AG04450 (cell line): ENCODE measurements at regions not wholly inside any gene's neighbourhood (a gene's known extent, or its start where the extent isn't known, plus 50 kb on each side); places are given as distances from the start of the nearest gene placed in this dataset.
"Not testable (repeated sequence)": the region's sequence is repeated elsewhere in the genome, so short reads cannot be mapped to it uniquely, and the experiment has no call there.

Source experiments
- CTCF ChIA-PET: fragments of 300-600, 350-600 bp; formaldehyde crosslinking; extraction: SDS; loops from one replicate; lab custom pipeline; 2022; ENCODE audit warnings: antibody characterized with exemption, inconsistent platforms; lab: Charles Lee
- POLR2A ChIA-PET: fragments of 350-600 bp; formaldehyde crosslinking; extraction: SDS; loops from one replicate; lab custom pipeline; 2021; ENCODE audit warnings: antibody characterized with exemption, inconsistent platforms; lab: Yijun Ruan, JAX
- DNase-seq: peaks from one replicate; pipeline ENCODE4 v3.0.0-alpha.2; 2011; ENCODE audit warnings: low read depth, low spot score
- H3K27ac ChIP-seq: one replicate; pipeline ENCODE4 v1.5.1; 2012; ENCODE audit warnings: low read depth, low read length, control low read depth
- H3K27me3 ChIP-seq: one replicate; pipeline ENCODE4 v1.6.0; 2012; ENCODE audit warnings: low read length; ENCODE audit not compliant: control insufficient read depth, insufficient read depth
- H3K4me3 ChIP-seq: 2 replicates; pipeline ENCODE4 v1.5.1; 2011; ENCODE audit warnings: mild to moderate bottlenecking, low read depth, low read length, control low read depth
- H3K9me3 ChIP-seq: 2 replicates; pipeline ENCODE4 v1.5.1; 2012; ENCODE audit warnings: low read length; ENCODE audit not compliant: control insufficient read depth, insufficient read depth
- CTCF ChIP-seq: IDR thresholded peaks from 2 replicates; pipeline ENCODE4 v1.5.1; 2011; ENCODE audit warnings: low read depth, low read length, control low read depth, inconsistent platforms

- no peaks in the 10 kb centered on the region for H3K9me3 ChIP-seq
- DNase-seq = no peak
- H3K27ac ChIP-seq = peak overlapping the region; percentile 73
- POLR2A ChIA-PET = interaction anchor here (0.7 kb wide), 1 partner anchor 20 kb away, joined by 4 read pairs; no protein-coding TSS in a partner anchor
- H3K4me3 ChIP-seq = no peak overlapping the region
- CTCF ChIA-PET = no interaction called here
- no peak for TF ChIP-seq CTCF
- H3K27me3 ChIP-seq = no peaks in the 10 kb centered on the region
Observed at GRCh38 chr16:87207965-87208364, 109.2 kb downstream of the C16orf95 start.

- CTCF ChIA-PET, H3K4me3 ChIP-seq, POLR2A ChIA-PET, DNase-seq, H3K9me3 ChIP-seq, H3K27me3 ChIP-seq, H3K27ac ChIP-seq: not testable (repeated sequence)
Observed at GRCh38 chr16:87208968-87209367, 108.2 kb downstream of the C16orf95 start.

GRCh38 chr16:87209808-87210512, 107.2 kb downstream of the C16orf95 start:
- Histone ChIP-seq H3K27ac (no peak overlapping the region), H3K4me3 (no peak overlapping the region), H3K27me3 (peaks cover 8% of the 10 kb centered on the region), H3K9me3 (peaks cover 4% of the 10 kb centered on the region; the same call in 1 of the 2 replicates)
- POLR2A ChIA-PET = no interaction called here
- CTCF ChIA-PET = no interaction called here
- TF ChIP-seq CTCF = no peak
- no peak for DNase-seq

GRCh38 chr16:87210894-87211293, 106.3 kb downstream of the C16orf95 start:
- peaks cover 8% of the 10 kb centered on the region for H3K27me3 ChIP-seq
- ChIA-PET CTCF (interaction anchor here (1.2 kb wide), 1 partner anchor 8 kb away, joined by 6 read pairs; no protein-coding TSS in a partner anchor), POLR2A (interaction anchor here (0.7 kb wide), 1 partner anchor 17 kb away, joined by 4 read pairs; no protein-coding TSS in a partner anchor)
- H3K4me3 ChIP-seq = no peak overlapping the region
- TF ChIP-seq CTCF = no peak
- peaks cover 4% of the 10 kb centered on the region; the same call in 1 of the 2 replicates for H3K9me3 ChIP-seq
- DNase-seq = no peak
- no peak overlapping the region for H3K27ac ChIP-seq

GRCh38 chr16:87212026-87212425, 105.2 kb downstream of the C16orf95 start:
- H3K4me3 ChIP-seq = no peak overlapping the region
- H3K9me3 ChIP-seq = peaks cover 11% of the 10 kb centered on the region; the same call in 1 of the 2 replicates
- no peak for DNase-seq
- ChIA-PET POLR2A (no interaction called here), CTCF (no interaction called here)
- H3K27ac ChIP-seq = no peak overlapping the region
- TF ChIP-seq CTCF = no peak
- peaks cover 8% of the 10 kb centered on the region for H3K27me3 ChIP-seq
